ENCODE measurements at regions not wholly inside any gene's neighbourhood (a gene's known extent, or its start where the extent isn't known, plus 50 kb on each side); places are given as distances from the start of the nearest gene placed in this dataset.

DNA sequence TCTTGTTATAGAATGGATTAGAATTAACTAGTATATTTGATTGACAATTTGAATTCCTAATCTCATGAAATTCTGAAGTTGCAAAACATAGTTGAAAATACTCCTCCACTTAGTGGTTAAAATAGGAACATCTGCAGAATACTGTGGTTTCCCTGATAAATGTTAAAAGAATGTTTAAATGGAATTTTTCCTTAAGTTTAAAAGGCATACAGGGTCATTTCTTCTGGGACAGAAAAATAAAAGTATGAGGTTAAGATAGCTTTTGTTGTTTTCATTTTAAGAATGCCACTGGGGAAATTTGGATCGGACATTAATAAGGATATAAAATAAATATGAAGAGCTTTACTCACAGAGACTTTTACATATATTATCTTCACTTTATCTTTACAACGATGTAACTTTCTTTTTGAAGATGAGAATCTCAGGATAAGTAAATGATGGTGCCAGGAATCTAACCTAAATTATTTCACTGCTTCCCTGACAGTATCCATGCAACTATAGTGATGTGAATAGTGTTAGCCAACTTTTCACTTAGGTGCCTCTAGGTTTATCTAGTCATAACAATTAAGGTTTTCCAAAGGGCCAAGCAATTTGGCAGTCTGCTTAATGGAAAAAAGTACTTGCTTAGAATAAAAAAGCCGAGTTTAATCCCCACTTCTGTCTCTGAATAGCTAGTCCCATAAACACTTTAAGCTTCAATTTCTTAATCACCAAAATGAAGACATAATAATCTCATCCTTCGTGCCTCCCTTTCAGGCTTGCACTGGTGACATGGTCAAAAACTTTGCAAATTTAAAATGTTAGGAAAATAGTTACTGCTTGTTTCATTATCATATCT is 151.8 kb upstream of the STK17B start:
- no peak for TF ChIP-seq EZH2phosphoT487 (IDR thresholded peaks at IDR 0.05; ENCODE audit: insufficient read depth, low read depth)
- TF ChIP-seq EZH2 (IDR thresholded peaks at IDR 0.05; ENCODE audit: insufficient read depth, poor library complexity, severe bottlenecking), result no peak

All from GM23248 (cell line).